Muscle of back (tissue), 3 donors: ENCODE measurements at regions not wholly inside any gene's neighbourhood (a gene's known extent, or its start where the extent isn't known, plus 50 kb on each side); places are given as distances from the start of the nearest gene placed in this dataset.

Source experiments
- DNase-seq, 3 donors: peaks; one replicate each; pipeline versions ENCODE4 v3.0.0 to v3.0.0-alpha.2; 2013

DNA sequence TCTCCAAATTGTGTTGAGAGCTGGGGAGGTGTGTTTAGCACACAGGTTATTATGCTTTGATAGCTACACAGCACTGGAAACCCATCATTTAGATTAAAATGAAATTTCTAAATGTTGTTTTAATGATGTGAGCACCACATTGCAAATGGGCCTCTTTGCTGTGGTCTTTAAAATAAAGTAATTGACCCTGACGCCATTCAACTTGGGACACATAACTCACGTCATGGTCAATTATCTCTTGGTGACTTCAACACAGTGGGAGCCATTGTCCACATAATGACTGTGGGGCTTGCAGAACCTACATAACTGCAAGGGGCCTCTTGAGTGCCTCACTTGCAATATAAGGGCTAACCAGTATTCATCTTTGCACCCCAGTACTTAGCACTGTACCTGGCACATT lies 280.4 kb downstream of the HLX start:
- DNase-seq: no peak

DNA sequence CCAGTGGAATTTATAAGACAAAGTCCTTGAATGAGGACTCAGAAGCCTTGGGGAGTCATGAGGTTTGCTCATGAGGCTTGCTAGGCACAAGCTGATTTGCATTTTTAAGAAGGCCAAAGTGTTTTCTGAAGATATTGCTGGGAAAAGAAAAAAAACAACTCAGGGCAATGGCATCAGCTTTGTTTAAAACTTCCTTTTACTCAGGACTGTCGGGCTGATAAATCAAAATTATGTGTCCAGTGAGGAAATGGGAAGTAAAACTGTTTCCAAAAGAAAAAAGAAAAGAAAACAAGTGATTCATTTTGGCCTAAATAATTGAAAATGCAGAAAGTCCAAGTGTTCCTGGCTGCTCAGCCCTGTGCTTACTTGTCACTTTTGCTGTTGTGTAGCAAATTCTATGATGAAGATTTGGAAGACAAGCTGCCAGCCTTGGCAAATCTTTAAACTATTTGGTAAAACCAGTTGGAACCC lies 282.4 kb downstream of the HLX start:
- DNase-seq: peak in 1 of 3 donors; percentile 57

DNA sequence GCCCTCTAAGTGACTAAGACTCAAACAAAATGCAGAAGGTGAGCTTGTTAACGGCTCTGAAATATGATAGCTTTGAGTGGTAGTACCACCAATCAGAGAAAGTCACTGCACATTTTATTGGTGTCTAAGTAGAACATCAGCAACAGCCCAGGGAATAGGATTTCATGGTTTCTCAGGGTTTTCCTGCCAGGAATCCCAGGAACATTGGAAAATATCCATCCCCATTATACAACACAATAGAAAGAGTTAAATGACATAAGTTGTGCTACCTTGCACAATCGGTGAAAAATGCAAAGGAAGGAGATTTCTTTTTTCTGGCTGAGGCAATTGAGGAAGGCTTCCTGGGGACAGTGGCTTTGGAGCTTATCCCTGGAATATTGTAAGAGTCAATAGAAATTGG lies 283.1 kb downstream of the HLX start:
- DNase-seq: no peak

DNA sequence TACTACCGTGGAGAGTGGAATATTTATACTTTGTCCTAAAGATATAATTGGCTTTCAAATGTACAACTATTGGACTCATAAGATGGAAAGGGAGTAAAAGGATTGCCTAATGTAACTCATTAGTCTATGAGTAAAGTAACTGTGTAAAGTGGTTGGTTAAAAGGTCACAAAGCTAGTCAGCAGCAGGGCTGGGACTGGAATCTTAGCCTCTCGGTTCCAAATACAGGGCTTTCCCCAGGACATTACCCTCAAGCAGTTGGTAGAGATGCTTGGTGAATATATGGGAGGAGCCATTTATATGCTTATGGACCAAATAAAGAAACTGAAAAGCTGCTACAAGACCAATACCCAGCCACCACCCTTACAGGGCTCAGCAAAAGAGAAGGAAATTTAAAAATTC lies 283.7 kb downstream of the HLX start:
- DNase-seq: no peak

DNA sequence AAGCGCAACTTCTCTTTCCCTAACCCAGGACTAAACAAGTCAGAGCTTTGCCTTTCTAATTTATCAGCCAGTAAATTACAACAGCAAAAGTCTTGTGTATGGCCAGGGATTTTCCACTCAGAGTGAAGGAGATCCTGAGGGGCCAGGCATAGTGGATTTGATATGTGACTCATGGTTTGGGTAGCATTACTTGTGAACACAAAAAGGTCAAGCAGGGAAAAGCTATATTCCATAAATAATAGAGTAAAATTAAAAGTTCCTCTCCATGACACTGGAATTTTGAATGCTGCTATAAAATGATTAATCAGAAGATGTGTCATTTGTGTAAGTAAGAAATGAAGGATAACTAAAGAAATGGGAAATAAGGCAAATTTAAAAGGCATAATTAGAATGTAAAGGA lies 284.8 kb downstream of the HLX start:
- DNase-seq: no peak

DNA sequence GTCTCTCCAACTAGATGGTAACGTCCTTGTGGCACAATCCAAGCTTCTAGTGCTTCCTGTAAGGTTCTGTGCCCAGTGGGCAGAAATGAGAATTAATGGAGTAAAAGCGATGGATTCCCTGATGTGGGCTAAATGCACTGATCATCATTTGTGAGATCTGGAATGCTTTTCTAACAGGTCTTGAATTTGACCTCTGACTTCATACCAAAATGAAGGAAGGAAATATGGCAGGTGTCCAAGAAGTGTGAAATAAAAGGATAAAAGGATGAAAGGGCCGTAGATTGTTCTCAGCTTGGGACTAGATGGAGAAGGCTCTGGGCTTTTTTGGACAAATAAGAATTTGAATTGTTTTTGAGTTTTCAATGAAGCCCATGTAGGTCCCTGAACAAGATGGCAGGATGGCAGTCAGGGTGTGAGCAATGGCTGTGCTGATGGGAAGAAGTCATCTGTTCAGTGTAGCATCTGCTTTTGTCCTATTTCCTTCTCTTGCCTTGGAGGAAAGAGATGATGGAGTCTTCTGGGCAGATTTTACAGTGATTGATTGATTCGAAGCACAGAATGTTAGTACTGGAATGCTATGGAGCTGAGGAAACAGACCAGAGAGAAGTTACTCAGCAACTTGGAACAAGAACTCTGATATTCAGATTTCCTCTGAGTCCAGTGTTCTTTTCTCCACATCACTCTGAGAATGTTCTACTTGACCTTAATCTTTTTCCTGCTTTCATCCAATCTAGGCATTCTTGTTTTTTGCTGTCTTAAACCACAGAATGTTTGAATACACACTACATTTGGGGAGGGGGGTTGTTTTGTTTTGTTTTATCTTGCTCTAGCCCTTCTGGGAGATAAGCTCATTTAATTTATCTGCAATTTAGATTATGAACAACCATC lies 286.0 kb downstream of the HLX start:
- no peak for DNase-seq

DNA sequence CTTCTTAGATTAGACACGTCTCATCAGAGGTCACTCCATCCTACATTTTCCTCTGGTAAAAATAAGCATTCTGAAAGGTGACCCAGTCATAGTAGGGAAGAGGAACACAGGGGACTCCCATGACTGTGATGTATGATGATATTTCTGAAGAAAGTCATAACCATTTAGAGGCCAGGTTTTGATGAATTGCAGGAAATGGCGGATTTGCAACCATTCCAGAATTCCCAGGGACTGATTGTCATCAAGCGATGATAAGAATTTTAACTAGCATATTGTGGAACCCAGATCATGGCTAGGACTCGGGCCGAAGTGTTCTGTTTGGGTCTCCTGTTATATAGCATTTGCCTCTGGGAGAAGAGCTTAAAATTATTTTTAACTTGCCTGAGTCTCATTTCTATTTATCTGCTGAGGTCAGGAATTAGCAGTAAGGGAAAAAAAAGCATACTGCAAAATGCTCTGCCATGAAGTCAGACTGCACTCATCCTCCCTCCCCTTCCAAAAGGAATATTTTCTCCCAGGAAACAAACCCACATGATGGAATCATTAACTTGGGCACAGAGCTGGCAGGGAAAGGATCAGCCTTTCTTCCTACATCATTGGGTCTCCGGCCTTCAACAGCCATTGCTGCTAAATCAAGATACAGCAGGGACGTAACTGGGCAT lies 286.7 kb downstream of the HLX start:
- DNase-seq: peak in 1 of 3 donors; percentile 18

DNA sequence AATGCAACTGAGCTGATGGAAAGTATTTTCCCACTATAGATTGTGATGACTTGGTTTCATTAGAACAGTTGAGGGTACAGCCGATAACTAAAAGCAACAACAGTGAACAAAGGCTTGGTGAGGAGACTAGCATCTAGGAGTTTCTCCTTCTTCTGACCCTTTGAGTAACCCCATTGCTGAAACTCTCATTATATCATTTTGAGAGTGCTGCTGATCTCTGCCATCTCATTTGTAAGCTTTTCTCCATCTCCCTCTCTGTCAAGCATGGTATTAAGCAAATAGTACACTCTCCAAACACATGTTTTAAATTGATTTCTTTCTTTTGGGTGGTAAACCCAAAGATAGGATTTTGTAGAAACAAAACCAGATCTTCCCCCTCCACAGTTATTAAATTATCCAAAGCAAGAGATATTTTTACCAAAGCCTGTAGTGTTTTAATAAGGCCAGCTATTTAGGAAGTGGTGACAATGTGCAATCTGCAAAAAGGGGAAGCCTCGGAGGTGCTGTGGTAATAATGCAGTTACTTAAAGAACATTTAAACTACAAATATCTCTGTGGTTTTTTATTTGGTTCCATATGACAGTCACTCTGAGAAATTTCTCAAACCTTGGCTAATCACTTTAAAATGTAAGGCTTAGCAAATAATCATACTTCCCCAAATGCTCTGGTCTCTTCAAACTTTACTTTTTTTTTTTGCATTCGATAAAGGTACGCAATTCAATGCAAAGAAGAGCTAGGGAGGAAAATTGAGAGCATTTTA lies 287.5 kb downstream of the HLX start:
- peak in 1 of 3 donors; percentile 27 for DNase-seq

DNA sequence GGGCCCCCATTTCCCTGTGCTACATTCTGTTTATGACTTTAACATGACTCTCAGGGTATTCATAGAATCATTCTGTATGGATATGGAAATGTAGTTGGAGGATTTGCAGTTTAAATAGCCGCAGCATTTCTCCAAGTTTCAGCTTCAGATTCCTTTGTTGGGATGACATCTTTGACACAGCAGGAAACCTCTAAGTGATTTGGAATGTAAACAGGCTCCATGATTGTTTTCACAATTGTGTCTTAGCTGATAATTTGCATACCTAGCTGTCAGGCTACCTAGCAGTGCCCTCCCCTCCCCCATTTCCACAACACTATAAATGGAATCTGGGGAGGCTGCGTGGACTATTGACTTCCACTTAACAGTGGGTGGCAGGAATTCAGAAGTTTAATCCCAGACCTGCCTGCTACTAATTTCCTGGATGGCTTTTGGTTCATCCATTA lies 290.2 kb downstream of the HLX start:
- DNase-seq: peak in 2 of 3 donors; percentile 24 to 80

DNA sequence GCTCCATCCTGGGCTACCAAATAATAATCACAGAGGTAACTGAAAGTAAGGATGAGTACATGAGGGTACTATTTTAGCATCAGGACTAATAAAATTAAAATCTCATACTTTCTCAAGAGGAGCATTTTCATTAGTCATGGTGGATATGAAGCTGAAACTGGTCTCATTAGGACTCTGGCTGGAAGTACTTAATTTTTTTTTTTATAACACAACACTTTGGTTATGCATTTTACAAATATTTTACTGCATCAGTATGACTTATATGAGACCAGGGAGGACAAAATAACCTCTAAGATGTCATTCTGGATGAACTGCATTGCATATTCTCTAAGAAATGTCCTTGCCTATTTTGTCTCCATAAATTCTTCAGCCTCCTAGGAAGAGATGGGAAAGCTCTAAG lies 290.9 kb downstream of the HLX start:
- peak in 1 of 3 donors; percentile 8 for DNase-seq

DNA sequence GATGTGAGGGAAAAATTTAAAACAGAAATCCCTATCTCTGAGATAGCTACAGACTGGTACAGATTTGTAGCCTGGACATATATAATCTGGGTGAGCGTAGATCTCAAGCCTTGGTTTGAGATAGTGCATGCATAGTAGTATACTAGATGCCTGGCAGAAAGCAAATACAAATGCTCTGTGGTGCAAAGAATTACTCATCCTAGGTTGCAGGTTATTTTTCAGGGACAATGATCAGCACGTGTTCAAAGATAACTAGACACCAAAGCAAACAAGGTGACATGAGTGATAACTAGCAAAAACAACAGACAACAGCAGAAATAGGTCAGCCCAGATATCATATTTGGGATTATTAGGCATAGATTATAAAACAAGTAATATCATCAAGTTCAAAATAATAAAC lies 292.5 kb downstream of the HLX start:
- no peak for DNase-seq

DNA sequence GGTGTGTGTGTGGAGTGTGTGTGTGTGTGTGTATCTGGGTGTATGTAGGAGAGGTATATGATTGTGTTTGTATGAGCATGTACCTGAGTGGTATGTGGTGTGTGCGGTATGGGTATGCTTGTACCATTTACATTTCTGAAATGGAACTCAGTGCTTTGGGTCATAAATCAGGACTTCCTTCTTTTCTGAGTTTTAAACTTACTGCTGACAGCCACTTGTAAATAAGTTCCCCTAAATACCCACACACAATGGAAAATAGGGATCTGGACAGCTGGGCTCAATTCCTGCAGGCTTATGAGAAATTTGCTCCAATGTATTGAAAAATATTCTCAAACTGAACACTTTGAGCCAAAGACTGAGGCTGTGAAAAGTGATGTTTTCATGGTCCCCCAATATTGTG lies 293.6 kb downstream of the HLX start:
- peak in 1 of 3 donors; percentile 8 for DNase-seq

DNA sequence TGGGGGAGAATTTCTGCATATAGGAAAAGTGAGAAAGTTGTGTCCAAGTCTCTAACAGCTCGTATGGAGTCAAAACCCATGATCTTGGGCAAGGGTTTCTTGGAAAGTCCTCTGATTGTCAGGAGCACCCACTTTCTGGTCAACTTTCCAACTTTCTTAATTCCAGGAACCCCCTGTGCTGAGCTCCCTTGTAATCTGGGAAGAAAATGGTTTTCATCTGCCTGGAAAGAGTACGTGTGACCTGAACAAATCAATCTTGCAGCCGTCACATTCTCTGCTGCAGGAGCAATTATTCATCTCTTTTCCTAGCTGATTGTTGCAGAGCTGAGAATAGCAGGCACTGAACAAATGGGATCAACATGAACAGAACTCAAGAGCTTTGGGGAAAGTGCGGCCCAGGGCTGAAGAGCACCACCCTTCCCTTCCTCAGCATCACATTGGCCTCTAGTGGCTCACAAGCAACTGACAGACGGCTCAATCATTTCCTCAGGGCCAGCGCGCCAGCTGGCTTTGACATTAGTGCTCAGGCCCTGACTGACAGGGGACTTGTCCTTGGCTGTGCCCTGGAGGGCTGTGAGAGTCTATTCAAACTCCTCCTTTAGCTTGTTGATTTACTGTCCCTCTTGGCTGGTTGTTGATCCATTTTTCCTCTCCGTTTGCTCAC lies 295.2 kb downstream of the HLX start:
- peak in 1 of 3 donors; percentile 50 for DNase-seq

DNA sequence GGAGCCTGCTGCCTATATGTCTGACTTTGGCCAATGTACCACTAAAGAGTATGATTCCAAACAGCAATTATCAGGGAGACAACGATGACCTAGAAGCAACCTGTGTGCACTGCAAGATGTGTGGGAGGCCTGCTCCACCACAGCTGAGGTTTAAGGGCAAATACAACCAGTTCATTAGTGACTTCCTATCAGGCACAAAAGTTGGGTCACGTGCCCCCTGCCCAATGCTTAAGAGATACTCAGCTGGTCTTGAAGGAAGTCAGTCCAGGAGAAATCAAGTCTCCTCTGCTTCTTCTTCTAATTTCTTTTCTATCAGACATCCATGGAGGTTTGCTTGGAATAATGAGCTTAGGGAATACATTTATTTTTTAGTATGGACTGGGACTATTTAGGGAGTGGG lies 296.0 kb downstream of the HLX start:
- DNase-seq: no peak

DNA sequence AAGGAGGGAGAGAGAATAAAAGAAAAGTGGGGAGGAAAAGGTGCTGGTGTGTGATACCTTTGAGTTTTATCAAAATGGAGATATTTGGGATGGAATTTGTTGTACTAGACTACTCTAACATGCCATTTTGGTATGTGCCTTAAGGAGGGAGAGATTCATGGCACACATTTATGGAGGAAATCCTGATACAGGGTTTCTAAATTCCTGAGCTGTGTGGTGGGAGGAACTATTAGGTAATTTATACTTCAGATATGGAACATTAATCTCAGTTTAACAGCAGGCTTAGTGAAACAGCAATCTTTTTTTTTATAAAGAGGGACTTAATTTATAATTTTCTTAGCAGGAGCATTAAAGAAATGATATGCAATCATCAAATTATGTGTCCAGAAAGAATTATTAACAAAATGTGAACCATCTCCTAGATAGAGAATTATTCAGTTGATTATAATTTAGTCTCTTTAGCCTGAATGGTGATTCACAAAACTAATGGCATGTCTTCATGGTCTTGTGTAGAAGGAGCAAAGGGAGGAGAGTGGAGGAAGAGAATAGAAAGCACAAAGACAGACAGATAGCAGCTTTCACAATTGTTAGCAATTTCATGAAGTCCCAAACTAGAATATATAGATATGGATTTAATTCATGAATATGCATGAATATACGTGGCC lies 301.6 kb downstream of the HLX start:
- no peak for DNase-seq

DNA sequence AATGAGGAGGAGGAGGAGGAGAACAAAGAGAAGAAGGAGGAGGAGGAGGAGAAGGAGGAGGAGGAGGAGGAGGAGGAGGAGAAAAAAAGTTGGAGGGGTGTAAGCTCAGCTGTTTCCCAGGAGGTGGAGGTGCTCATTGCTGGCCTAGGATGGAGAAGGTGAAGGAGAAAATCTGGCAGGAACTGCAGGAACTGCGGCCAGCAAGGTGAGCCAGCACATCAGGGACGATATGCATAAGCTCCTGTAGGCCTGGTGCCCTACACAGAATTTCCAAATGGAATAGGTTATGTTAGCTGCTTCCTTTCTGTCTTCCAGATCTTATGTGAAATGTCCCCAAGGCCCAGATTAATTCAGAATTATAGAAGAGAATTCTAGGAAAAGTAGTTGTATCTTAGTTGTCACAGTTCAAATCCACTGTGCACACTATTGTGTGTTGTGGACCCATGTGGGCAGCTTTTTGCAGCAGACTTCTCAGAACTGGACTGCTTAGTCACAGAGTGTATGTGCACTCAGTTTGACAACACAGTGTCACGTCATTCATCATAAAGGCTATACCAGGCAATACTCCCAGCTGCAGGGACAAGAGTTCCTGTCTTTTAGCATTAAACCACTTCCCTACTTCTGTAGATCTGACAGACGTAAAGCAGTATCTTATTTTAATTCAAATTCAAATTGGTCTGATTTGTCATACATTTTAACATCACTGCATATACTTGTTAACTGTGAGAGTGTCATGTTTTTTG lies 303.7 kb downstream of the HLX start:
- DNase-seq: no peak

DNA sequence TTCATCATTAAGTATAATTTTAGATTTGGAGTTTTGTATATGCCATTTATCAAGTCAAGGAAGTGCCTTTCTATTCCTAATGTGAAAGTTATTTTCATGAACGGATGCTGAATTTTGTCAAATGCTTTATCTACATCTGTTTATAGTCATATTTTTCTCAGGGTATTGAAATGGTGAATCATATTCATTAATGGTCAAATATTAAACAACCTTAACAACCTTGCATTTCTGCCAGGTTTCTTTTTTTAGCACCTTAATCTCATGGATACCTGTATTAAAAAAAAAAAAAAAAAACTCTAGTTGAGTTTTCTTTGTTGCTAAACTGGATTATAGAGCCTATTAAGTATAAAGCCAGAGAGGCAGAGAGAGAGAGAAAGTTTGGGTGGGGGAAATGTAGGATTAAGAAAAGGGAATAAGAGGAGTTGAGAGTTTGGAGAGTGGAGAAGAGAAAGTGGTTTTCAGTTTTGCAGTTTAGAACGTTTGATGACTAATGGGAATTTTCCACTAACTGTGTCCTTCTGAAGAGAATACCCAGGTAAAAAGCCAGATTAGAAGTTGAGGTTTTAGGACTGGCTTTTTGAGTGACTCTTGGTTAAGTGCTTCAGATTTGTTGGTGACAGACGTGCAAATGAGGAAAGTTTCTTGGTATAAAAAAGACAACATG lies 305.0 kb downstream of the HLX start:
- DNase-seq: no peak

DNA sequence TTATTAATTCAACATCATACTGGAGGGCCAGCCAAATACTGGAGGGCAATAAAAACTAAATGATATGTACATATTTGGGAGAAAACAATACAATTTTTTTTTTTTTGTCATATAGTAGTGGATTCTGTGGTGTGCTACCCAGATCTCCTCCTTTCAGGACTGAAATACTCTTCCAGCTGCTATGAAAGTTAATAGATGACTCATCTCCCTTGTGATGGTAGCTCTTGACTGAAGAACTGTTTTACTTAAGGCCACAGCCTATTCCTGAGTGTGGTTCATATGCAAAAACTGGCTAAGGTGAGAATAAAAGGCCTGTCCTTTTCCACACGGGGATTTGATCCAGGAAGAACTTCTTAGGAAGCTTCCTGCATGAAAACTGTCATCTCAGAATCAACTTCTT lies 307.9 kb downstream of the HLX start:
- no peak for DNase-seq

DNA sequence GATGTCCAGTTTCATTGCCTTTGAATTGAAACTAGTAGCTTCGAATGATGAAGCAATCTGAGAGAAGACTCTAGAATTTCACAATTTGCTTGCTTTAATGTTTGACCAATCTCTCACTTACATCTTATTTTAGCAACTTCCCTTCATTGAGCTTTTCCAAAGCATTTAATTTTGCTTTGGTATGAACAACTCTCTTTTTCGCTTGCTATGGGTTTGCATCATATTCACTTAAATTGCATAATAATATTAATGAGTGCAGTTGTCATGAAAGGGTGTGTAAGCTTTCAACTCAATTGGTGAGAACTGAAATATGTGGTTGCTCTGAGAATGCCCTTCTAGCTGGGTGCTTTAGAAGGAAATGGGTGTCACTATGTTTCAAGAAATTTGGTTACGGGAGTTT lies 309.2 kb downstream of the HLX start:
- no peak for DNase-seq

DNA sequence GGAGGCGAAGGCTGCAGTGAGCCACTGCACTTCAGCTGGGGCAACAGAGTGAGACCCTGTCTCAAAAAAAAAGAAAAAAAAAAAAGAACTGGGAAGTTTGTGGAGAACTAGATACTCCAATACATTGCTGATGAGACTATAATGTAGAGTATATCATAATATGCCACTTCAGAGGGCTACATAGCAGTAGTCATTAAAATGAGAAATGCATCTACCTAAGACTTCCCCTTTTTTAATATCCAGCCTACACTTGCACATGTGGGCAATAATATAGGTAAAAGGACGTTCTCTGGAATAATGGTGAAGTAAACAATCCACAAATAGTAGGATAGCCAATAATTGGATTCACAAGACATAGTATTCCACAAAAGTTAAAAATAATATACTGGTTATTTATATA lies 311.0 kb downstream of the HLX start:
- no peak for DNase-seq
